Loucy (cell line): ENCODE measurements at regions not wholly inside any gene's neighbourhood (a gene's known extent, or its start where the extent isn't known, plus 50 kb on each side); places are given as distances from the start of the nearest gene placed in this dataset.

Experiments
- H2AFZ ChIP-seq: fragments of 200-600 bp; sonication (generic); 2 replicates; pipeline ENCODE4 v1.6.0; 2016; ENCODE audit warnings: antibody characterized with exemption, mild to moderate bottlenecking, low read length, moderate library complexity
- H3F3A ChIP-seq: fragments of 200-600 bp; 2 replicates; pipeline ENCODE4 v1.6.0; 2016; ENCODE audit warnings: antibody characterized with exemption, low read depth, mild to moderate bottlenecking
- H3K27me3 ChIP-seq: fragments of 200-600 bp; sonication (generic); 2 replicates; pipeline ENCODE4 v1.6.1; 2014; ENCODE audit warnings: low read length, mild to moderate bottlenecking; ENCODE audit not compliant: insufficient read depth, poor library complexity, severe bottlenecking
- H3K36me3 ChIP-seq: fragments of 200-600 bp; sonication (generic); 2 replicates; pipeline ENCODE4 v1.6.1; 2016; ENCODE audit warnings: low read length; ENCODE audit not compliant: insufficient read depth
- H3K4me1 ChIP-seq: fragments of 200-600 bp; sonication (generic); 2 replicates; pipeline ENCODE4 v1.5.1; 2014; ENCODE audit warnings: low read length, mild to moderate bottlenecking; ENCODE audit not compliant: insufficient read depth, poor library complexity, severe bottlenecking
- H3K4me2 ChIP-seq: fragments of 200-600 bp; sonication (generic); 2 replicates; pipeline ENCODE4 v1.6.0; 2014; ENCODE audit warnings: antibody characterized with exemption, low read length, low read depth, mild to moderate bottlenecking; ENCODE audit not compliant: poor library complexity, severe bottlenecking
- H3K4me3 ChIP-seq: fragments of 200-600 bp; sonication (generic); 2 replicates; pipeline ENCODE4 v1.5.1; 2014; ENCODE audit warnings: low read length, mild to moderate bottlenecking, mixed read lengths; ENCODE audit not compliant: poor library complexity, severe bottlenecking
- H3K79me2 ChIP-seq: fragments of 200-600 bp; sonication (generic); 2 replicates; pipeline ENCODE4 v1.6.1; 2014; ENCODE audit warnings: low read length; ENCODE audit not compliant: insufficient read depth
- H3K9ac ChIP-seq: fragments of 200-600 bp; sonication (generic); 2 replicates; pipeline ENCODE4 v1.6.0; 2014; ENCODE audit warnings: mild to moderate bottlenecking, low read depth, low read length, moderate library complexity; ENCODE audit not compliant: poor library complexity, severe bottlenecking
- H3K9me2 ChIP-seq: fragments of 200-600 bp; sonication (generic); replicated peaks from 2 replicates; pipeline ENCODE4 v1.6.1; 2016; ENCODE audit warnings: low read depth, low read length, mixed read lengths
- H3K9me3 ChIP-seq: fragments of 200-600 bp; sonication (generic); 2 replicates; pipeline ENCODE4 v1.6.1; 2014; ENCODE audit warnings: mild to moderate bottlenecking, antibody characterized with exemption, low read length, low read depth; ENCODE audit not compliant: insufficient read depth
- H4K20me1 ChIP-seq: fragments of 200-600 bp; sonication (generic); 2 replicates; pipeline ENCODE4 v1.6.0; 2014; ENCODE audit warnings: antibody characterized with exemption, low read length, mild to moderate bottlenecking; ENCODE audit not compliant: insufficient read depth, poor library complexity, severe bottlenecking
- EZH2phosphoT487 ChIP-seq: fragments of 200-600 bp; IDR thresholded peaks from 2 replicates; pipeline ENCODE4 v1.6.1; 2018; ENCODE audit warnings: antibody characterized with exemption, mild to moderate bottlenecking, moderate library complexity, borderline replicate concordance
- TF ChIP-seq, protein P1 (sequence below): fragments of 200-600 bp; sonication (generic); conservative IDR thresholded peaks from 2 replicates; pipeline ENCODE4 v1.5.1; 2014; ENCODE audit warnings: mild to moderate bottlenecking, antibody characterized with exemption, low read length

DNA sequence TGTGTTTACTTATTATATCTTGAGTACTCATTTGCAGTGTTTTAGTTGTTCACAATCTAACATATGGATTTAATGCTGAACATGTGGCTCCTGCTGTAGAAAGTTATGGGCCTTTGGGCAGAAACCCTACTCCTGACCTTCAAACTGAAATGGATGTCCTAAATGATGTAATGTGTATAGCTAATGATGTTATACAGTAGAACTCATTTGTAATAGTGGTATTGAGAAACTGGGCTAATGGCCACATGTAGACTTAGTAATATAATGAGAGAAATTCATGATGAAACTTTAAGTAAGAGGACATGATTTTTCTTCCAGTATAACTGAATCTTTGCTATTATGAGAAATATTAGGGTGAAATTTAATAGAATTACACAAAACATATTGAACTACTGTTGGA is 121.3 kb upstream of the PTPRK start:
- H3K4me1 ChIP-seq = no peaks in the 10 kb centered on the region
- H3K9me2 ChIP-seq = no peaks in the 10 kb centered on the region
- H3K36me3 ChIP-seq = no peaks in the 10 kb centered on the region
- no peak overlapping the region for H3K4me3 ChIP-seq
- H3K9me3 ChIP-seq = no peaks in the 10 kb centered on the region
- H4K20me1 ChIP-seq = no peaks in the 10 kb centered on the region
- no peak overlapping the region for H3K9ac ChIP-seq
- H3K27me3 ChIP-seq = no peaks in the 10 kb centered on the region
- no peak for TF ChIP-seq EZH2phosphoT487
- TF ChIP-seq, protein P1, sequence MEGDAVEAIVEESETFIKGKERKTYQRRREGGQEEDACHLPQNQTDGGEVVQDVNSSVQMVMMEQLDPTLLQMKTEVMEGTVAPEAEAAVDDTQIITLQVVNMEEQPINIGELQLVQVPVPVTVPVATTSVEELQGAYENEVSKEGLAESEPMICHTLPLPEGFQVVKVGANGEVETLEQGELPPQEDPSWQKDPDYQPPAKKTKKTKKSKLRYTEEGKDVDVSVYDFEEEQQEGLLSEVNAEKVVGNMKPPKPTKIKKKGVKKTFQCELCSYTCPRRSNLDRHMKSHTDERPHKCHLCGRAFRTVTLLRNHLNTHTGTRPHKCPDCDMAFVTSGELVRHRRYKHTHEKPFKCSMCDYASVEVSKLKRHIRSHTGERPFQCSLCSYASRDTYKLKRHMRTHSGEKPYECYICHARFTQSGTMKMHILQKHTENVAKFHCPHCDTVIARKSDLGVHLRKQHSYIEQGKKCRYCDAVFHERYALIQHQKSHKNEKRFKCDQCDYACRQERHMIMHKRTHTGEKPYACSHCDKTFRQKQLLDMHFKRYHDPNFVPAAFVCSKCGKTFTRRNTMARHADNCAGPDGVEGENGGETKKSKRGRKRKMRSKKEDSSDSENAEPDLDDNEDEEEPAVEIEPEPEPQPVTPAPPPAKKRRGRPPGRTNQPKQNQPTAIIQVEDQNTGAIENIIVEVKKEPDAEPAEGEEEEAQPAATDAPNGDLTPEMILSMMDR = no peak
- H3K79me2 ChIP-seq = no peaks in the 10 kb centered on the region
- H3F3A ChIP-seq = no peaks in the 10 kb centered on the region
- no peak overlapping the region for H2AFZ ChIP-seq
- H3K4me2 ChIP-seq = no peak overlapping the region

DNA sequence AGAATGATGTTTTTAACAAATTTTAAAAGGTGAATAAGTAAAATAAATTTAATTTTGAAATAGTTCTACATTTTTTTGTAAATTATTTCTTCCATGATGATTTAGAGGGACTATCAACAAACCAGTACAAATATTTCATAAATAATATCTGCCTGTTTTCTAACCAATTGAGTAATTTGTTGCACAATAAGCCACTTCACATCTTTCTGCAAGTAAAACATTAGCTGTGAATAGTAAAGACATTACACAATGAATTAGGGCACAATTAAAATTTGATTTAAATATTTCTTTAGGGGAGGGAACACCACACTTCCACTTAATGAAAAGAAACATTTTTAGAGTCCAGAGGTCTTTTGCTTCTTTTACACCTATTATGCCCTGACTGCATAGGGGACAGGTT is 118.4 kb upstream of the PTPRK start:
- no peaks in the 10 kb centered on the region for H3K27me3 ChIP-seq
- no peak overlapping the region for H2AFZ ChIP-seq
- H3K9me3 ChIP-seq = no peaks in the 10 kb centered on the region
- no peaks in the 10 kb centered on the region for H4K20me1 ChIP-seq
- no peak overlapping the region for H3K4me2 ChIP-seq
- TF ChIP-seq, protein P1 = no peak
- TF ChIP-seq EZH2phosphoT487 = no peak
- H3K9me2 ChIP-seq = no peaks in the 10 kb centered on the region
- no peak overlapping the region for H3K9ac ChIP-seq
- H3K4me3 ChIP-seq = no peak overlapping the region
- no peaks in the 10 kb centered on the region for H3K36me3 ChIP-seq
- H3K79me2 ChIP-seq = no peaks in the 10 kb centered on the region
- no peaks in the 10 kb centered on the region for H3F3A ChIP-seq
- H3K4me1 ChIP-seq = no peaks in the 10 kb centered on the region

DNA sequence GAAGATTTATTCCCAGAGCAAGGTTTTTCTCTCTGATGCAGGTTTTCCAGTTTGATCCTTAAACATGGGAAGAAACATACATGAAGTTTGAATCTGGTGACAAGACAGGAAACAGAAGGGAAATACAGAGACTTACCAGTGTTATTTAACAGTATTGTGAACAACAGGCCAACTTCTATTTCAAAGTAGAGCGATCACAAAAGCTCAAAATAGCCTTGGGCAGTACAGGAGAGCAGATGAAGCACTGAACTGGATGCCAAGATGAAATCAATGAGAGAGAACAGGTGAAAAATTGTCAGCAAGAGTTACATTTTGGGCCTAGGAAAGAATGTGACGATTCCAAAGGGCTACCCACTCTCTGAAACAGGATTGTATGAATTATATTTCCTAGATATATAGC is 114.8 kb upstream of the PTPRK start:
- Histone ChIP-seq H3K4me3 (no peak overlapping the region), H4K20me1 (no peaks in the 10 kb centered on the region), H2AFZ (no peak overlapping the region), H3K9ac (no peak overlapping the region), H3K79me2 (no peaks in the 10 kb centered on the region), H3K27me3 (no peaks in the 10 kb centered on the region), H3K4me1 (no peaks in the 10 kb centered on the region), H3K9me3 (no peaks in the 10 kb centered on the region), H3K4me2 (no peak overlapping the region), H3K36me3 (no peaks in the 10 kb centered on the region), H3K9me2 (no peaks in the 10 kb centered on the region), H3F3A (no peaks in the 10 kb centered on the region)
- TF ChIP-seq EZH2phosphoT487 = no peak
- TF ChIP-seq, protein P1 = no peak
